SK-N-SH (cell line): ENCODE measurements at regions not wholly inside any gene's neighbourhood (a gene's known extent, or its start where the extent isn't known, plus 50 kb on each side); places are given as distances from the start of the nearest gene placed in this dataset.
A peak's percentile ranks its signal among the peaks of the same experiment; 100 is the strongest.

Experiments used
- CTCF ChIA-PET: fragments of 300-600, 350-600 bp; formaldehyde crosslinking; extraction: SDS; loops from one replicate; lab custom pipeline; 2021; lab: Yijun Ruan, JAX
- POLR2A ChIA-PET: fragments of 350-600 bp; sonication (Branson Sonifier 250); formaldehyde crosslinking; extraction: SDS; loops from one replicate; lab custom pipeline; 2020; ENCODE audit warnings: antibody characterized with exemption, inconsistent platforms; lab: Yijun Ruan, JAX
- DNase-seq: peaks from one replicate; pipeline ENCODE4 v3.0.0; 2012
- H2AFZ ChIP-seq: fragments of 200-600 bp; sonication (generic); 2 replicates; pipeline ENCODE4 v1.8.1; 2016; ENCODE audit warnings: antibody characterized with exemption, mild to moderate bottlenecking, low read depth
- H3F3A ChIP-seq: fragments of 200-600 bp; sonication (generic); replicated peaks from 2 replicates; pipeline ENCODE3; 2016; ENCODE audit warnings: antibody characterized with exemption, mild to moderate bottlenecking; ENCODE audit not compliant: insufficient read depth
- H3K27ac ChIP-seq, 2 experiments: fragments of 200-500 bp in 1 of 2; fragments of 200-600 bp in 1 of 2; sonication (Bioruptor generic) in 1 of 2; sonication (generic), shearing (Covaris generic) in 1 of 2; 2 replicates each; pipeline versions ENCODE4 v1.5.1 to v1.6.1; 2014 to 2016; ENCODE audit warnings: low read depth in 2 of 2, inconsistent platforms in 1 of 2, low read length in 1 of 2, mild to moderate bottlenecking in 1 of 2, mixed read lengths in 1 of 2
- H3K27me3 ChIP-seq: fragments of 200-600 bp; sonication (generic), shearing (Covaris generic); 2 replicates; pipeline ENCODE4 v1.6.1; 2016; ENCODE audit warnings: mixed run types; ENCODE audit not compliant: insufficient read depth
- H3K36me3 ChIP-seq, 2 experiments: fragments of 200-500 bp in 1 of 2; fragments of 200-600 bp in 1 of 2; sonication (Bioruptor generic) in 1 of 2; sonication (generic) in 1 of 2; replicated peaks in 1 of 2; 2 replicates each; pipeline versions ENCODE3 to v1.5.1; 2014 to 2016; ENCODE audit warnings: low read length in 1 of 2, mild to moderate bottlenecking in 1 of 2; ENCODE audit not compliant: insufficient read depth in 2 of 2, control insufficient read depth in 1 of 2
- H3K4me1 ChIP-seq, 2 experiments: fragments of 200-500 bp in 1 of 2; fragments of 200-600 bp in 1 of 2; sonication (Bioruptor generic) in 1 of 2; sonication (generic), shearing (Covaris generic) in 1 of 2; 2 replicates each; pipeline versions ENCODE4 v1.5.1 to v1.6.1; 2014 to 2016; ENCODE audit warnings: low read depth in 1 of 2, low read length in 1 of 2, mixed run types in 1 of 2; ENCODE audit not compliant: insufficient read depth in 2 of 2, control insufficient read depth in 1 of 2
- H3K4me2 ChIP-seq: fragments of 200-600 bp; sonication (generic), shearing (Covaris generic); 2 replicates; pipeline ENCODE4 v1.6.1; 2017; ENCODE audit warnings: mixed run types
- H3K4me3 ChIP-seq, 2 experiments: fragments of 200-500 bp in 1 of 2; fragments of 200-600 bp in 1 of 2; sonication (Bioruptor generic) in 1 of 2; sonication (generic), shearing (Covaris generic) in 1 of 2; 2 replicates each; pipeline versions ENCODE4 v1.5.1 to v1.8.1; 2014 to 2016; ENCODE audit warnings: low read depth in 2 of 2, inconsistent platforms in 1 of 2, low read length in 1 of 2, mild to moderate bottlenecking in 1 of 2, mixed read lengths in 1 of 2, moderate library complexity in 1 of 2
- H3K79me2 ChIP-seq: fragments of 200-600 bp; sonication (generic); 2 replicates; pipeline ENCODE4 v1.8.1; 2017; ENCODE audit warnings: mild to moderate bottlenecking; ENCODE audit not compliant: insufficient read depth
- H3K9ac ChIP-seq: fragments of 200-600 bp; sonication (generic); 2 replicates; pipeline ENCODE4 v1.6.1; 2017; ENCODE audit warnings: mixed run types
- H3K9me2 ChIP-seq: fragments of 200-600 bp; sonication (generic); 2 replicates; pipeline ENCODE4 v1.6.1; 2017; ENCODE audit warnings: mixed run types
- H3K9me3 ChIP-seq: fragments of 200-600 bp; sonication (generic); 2 replicates; pipeline ENCODE4 v1.6.1; 2017; ENCODE audit warnings: mixed run types, mild to moderate bottlenecking, moderate library complexity
- H4K20me1 ChIP-seq: fragments of 200-600 bp; sonication (generic); 2 replicates; pipeline ENCODE4 v1.6.1; 2017; ENCODE audit warnings: mild to moderate bottlenecking, mixed run types; ENCODE audit not compliant: insufficient read depth
- ELF1 ChIP-seq: IDR thresholded peaks from 2 replicates; pipeline ENCODE4 v1.4.0; 2012
- EP300 ChIP-seq, 2 experiments: IDR thresholded peaks; 2 replicates each; pipeline versions ENCODE4 v1.4.0 to v1.6.1; 2012; ENCODE audit warnings: borderline replicate concordance in 1 of 2, low read depth in 1 of 2, low read length in 1 of 2
- EZH2phosphoT487 ChIP-seq: fragments of 200-600 bp; sonication (generic); IDR thresholded peaks from 2 replicates; pipeline ENCODE4 v1.6.1; 2017; ENCODE audit warnings: low read depth, mixed run types, mild to moderate bottlenecking, antibody characterized with exemption, moderate library complexity, borderline replicate concordance
- FOSL2 ChIP-seq: IDR thresholded peaks from 2 replicates; pipeline ENCODE4 v1.4.0; 2012; ENCODE audit warnings: low read depth, mild to moderate bottlenecking, moderate library complexity, borderline replicate concordance
- FOXJ3 ChIP-seq: sonication (generic); formaldehyde crosslinking; IDR thresholded peaks from 2 replicates; pipeline ENCODE4 v1.5.1; 2020; ENCODE audit warnings: mild to moderate bottlenecking, missing genetic modification reagents
- FOXM1 ChIP-seq: IDR thresholded peaks from 2 replicates; pipeline ENCODE4 v1.4.0; 2012; ENCODE audit warnings: low read depth, mild to moderate bottlenecking
- JUND ChIP-seq: IDR thresholded peaks from 2 replicates; pipeline ENCODE4 v1.4.0; 2012
- MEF2A ChIP-seq: IDR thresholded peaks from 2 replicates; pipeline ENCODE4 v1.4.0; 2012; ENCODE audit warnings: low read depth, borderline replicate concordance
- NRF1 ChIP-seq: IDR thresholded peaks from 2 replicates; pipeline ENCODE4 v1.6.1; 2012; ENCODE audit warnings: low read depth, mild to moderate bottlenecking, low read length
- RAD21 ChIP-seq: IDR thresholded peaks from 2 replicates; pipeline ENCODE4 v1.6.1; 2012; ENCODE audit warnings: mild to moderate bottlenecking, low read length
- RXRA ChIP-seq: IDR thresholded peaks from 2 replicates; pipeline ENCODE4 v1.4.0; 2012; ENCODE audit warnings: low read depth, mild to moderate bottlenecking, borderline replicate concordance
- SIN3A ChIP-seq: IDR thresholded peaks from 2 replicates; pipeline ENCODE4 v1.6.1; 2012; ENCODE audit warnings: low read depth, mild to moderate bottlenecking, low read length, moderate library complexity, borderline replicate concordance
- TAF1 ChIP-seq: IDR thresholded peaks from 2 replicates; pipeline ENCODE4 v1.6.1; 2012; ENCODE audit warnings: low read depth, mild to moderate bottlenecking, low read length, moderate library complexity, borderline replicate concordance
- TEAD4 ChIP-seq: IDR thresholded peaks from 2 replicates; pipeline ENCODE4 v1.4.0; 2012; ENCODE audit warnings: mild to moderate bottlenecking, borderline replicate concordance; ENCODE audit not compliant: insufficient read depth
- YY1 ChIP-seq: IDR thresholded peaks from 2 replicates; pipeline ENCODE4 v1.4.0; 2012; ENCODE audit warnings: low read depth, mild to moderate bottlenecking
- whole genome bisulfite sequencing: methylation state at CpG from one replicate; pipeline ENCODE4 v1.1.6; 2017; ENCODE audit warnings: low lambda C conversion rate; 5-methylcytosine and 5-hydroxymethylcytosine counted together
- TF ChIP-seq, protein P1 (sequence below): fragments of 200-600 bp; sonication (generic); IDR thresholded peaks from 2 replicates; pipeline ENCODE4 v1.6.1; 2017; ENCODE audit warnings: antibody characterized with exemption, mild to moderate bottlenecking, moderate library complexity
- TF ChIP-seq, protein P2 (sequence below): IDR thresholded peaks from 2 replicates; pipeline ENCODE4 v1.4.0; 2012; ENCODE audit warnings: low read depth, borderline replicate concordance
- TF ChIP-seq, protein P3 (sequence below): IDR thresholded peaks from 2 replicates; pipeline ENCODE4; 2012
- TF ChIP-seq, protein P4 (sequence below): fragments of 150-350 bp; IDR thresholded peaks from 2 replicates; pipeline ENCODE4 v1.6.1; 2017; ENCODE audit warnings: antibody characterized with exemption, low read length, low read depth, borderline replicate concordance

DNA sequence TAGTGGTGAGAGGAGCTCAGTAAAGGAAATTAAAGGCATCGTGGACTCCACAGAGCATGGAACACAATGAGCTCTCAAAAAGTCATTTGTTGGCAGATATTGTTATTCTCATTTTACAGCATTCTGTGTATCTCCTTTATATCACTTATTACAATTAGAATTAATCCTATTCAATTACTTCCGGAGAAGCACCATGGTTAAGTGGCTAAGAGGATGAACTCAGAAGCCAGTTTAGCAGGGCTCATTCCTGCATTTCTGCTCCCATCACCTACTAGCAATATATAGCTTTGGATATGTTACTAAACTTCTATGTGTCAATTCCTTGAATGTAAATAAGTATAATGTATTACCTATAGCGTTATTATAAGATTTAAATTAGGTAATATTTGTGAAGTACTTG, 683.3 kb downstream of the IRS1 start:
- Histone ChIP-seq H3K4me3 (no peak overlapping the region), H3K27ac (peak overlapping the region in 1 of 2 experiments; percentile 93; a peak in 2 of 4 replicates), H3K4me2 (no peak overlapping the region), H3K4me1 (peaks cover 2 to 38% of the 10 kb centered on the region in 2 experiments), H3K9ac (no peak overlapping the region), H3K9me2 (no peaks in the 10 kb centered on the region), H2AFZ (no peak overlapping the region), H4K20me1 (no peaks in the 10 kb centered on the region), H3K79me2 (no peaks in the 10 kb centered on the region), H3F3A (peaks cover 24% of the 10 kb centered on the region), H3K27me3 (no peaks in the 10 kb centered on the region), H3K36me3 (no peaks in the 10 kb centered on the region), H3K9me3 (no peaks in the 10 kb centered on the region)
- WGBS = 57% methylated on average over 3 of the region's 3 CpGs
- no peak for DNase-seq
- CTCF ChIA-PET = no interaction called here
- POLR2A ChIA-PET = no interaction called here
- TF ChIP-seq, protein P1, sequence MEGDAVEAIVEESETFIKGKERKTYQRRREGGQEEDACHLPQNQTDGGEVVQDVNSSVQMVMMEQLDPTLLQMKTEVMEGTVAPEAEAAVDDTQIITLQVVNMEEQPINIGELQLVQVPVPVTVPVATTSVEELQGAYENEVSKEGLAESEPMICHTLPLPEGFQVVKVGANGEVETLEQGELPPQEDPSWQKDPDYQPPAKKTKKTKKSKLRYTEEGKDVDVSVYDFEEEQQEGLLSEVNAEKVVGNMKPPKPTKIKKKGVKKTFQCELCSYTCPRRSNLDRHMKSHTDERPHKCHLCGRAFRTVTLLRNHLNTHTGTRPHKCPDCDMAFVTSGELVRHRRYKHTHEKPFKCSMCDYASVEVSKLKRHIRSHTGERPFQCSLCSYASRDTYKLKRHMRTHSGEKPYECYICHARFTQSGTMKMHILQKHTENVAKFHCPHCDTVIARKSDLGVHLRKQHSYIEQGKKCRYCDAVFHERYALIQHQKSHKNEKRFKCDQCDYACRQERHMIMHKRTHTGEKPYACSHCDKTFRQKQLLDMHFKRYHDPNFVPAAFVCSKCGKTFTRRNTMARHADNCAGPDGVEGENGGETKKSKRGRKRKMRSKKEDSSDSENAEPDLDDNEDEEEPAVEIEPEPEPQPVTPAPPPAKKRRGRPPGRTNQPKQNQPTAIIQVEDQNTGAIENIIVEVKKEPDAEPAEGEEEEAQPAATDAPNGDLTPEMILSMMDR = no peak
- TF ChIP-seq FOXJ3 (CRISPR knock-in tag) (no peak), JUND (no peak), TEAD4 (no peak), RXRA (no peak), NRF1 (no peak), YY1 (no peak), TAF1 (no peak), EZH2phosphoT487 (no peak), FOSL2 (no peak), RAD21 (no peak), SIN3A (no peak), EP300 (IDR thresholded peaks at IDR 0.05; ENCODE audit: borderline replicate concordance in 1 of 2, low read depth in 1 of 2, low read length in 1 of 2) (no peak), ELF1 (no peak), FOXM1 (no peak), MEF2A (no peak)
- TF ChIP-seq, protein P2, sequence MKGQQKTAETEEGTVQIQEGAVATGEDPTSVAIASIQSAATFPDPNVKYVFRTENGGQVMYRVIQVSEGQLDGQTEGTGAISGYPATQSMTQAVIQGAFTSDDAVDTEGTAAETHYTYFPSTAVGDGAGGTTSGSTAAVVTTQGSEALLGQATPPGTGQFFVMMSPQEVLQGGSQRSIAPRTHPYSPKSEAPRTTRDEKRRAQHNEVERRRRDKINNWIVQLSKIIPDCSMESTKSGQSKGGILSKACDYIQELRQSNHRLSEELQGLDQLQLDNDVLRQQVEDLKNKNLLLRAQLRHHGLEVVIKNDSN = no peak
- TF ChIP-seq, protein P3, sequence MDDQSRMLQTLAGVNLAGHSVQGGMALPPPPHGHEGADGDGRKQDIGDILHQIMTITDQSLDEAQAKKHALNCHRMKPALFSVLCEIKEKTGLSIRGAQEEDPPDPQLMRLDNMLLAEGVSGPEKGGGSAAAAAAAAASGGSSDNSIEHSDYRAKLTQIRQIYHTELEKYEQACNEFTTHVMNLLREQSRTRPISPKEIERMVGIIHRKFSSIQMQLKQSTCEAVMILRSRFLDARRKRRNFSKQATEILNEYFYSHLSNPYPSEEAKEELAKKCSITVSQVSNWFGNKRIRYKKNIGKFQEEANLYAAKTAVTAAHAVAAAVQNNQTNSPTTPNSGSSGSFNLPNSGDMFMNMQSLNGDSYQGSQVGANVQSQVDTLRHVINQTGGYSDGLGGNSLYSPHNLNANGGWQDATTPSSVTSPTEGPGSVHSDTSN = no peak
- TF ChIP-seq, protein P4, sequence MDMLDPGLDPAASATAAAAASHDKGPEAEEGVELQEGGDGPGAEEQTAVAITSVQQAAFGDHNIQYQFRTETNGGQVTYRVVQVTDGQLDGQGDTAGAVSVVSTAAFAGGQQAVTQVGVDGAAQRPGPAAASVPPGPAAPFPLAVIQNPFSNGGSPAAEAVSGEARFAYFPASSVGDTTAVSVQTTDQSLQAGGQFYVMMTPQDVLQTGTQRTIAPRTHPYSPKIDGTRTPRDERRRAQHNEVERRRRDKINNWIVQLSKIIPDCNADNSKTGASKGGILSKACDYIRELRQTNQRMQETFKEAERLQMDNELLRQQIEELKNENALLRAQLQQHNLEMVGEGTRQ = no peak
